Gastrocnemius medialis (tissue), 4 donors: ENCODE measurements at regions not wholly inside any gene's neighbourhood (a gene's known extent, or its start where the extent isn't known, plus 50 kb on each side); places are given as distances from the start of the nearest gene placed in this dataset.

ENCODE experiments used
- POLR2A ChIP-seq, 2 donors: fragments of 450-650 bp; IDR thresholded peaks; one replicate each; pipeline ENCODE4 v1.6.1; 2017; ENCODE audit warnings: antibody characterized with exemption in 2 of 2, mild to moderate bottlenecking in 2 of 2, moderate library complexity in 2 of 2
- TF ChIP-seq, protein P1 (sequence below), 5 experiments: fragments of 450-650 bp in 3 of 5; fragments of 200-600 bp in 2 of 5; sonication (generic) in 2 of 5; IDR thresholded peaks in 4 of 5; conservative IDR thresholded peaks in 1 of 5; 1 replicate in 4 of 5; 2 replicates in 1 of 5; pipeline ENCODE4 v1.5.1; 2016 to 2019; ENCODE audit warnings: antibody characterized with exemption in 5 of 5, mild to moderate bottlenecking in 3 of 5, moderate library complexity in 3 of 5

- TF ChIP-seq, protein P1, sequence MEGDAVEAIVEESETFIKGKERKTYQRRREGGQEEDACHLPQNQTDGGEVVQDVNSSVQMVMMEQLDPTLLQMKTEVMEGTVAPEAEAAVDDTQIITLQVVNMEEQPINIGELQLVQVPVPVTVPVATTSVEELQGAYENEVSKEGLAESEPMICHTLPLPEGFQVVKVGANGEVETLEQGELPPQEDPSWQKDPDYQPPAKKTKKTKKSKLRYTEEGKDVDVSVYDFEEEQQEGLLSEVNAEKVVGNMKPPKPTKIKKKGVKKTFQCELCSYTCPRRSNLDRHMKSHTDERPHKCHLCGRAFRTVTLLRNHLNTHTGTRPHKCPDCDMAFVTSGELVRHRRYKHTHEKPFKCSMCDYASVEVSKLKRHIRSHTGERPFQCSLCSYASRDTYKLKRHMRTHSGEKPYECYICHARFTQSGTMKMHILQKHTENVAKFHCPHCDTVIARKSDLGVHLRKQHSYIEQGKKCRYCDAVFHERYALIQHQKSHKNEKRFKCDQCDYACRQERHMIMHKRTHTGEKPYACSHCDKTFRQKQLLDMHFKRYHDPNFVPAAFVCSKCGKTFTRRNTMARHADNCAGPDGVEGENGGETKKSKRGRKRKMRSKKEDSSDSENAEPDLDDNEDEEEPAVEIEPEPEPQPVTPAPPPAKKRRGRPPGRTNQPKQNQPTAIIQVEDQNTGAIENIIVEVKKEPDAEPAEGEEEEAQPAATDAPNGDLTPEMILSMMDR (IDR thresholded peaks at IDR 0.05 in 4 of 5, conservative IDR thresholded peaks at IDR 0.05 in 1 of 5) = no peak
- TF ChIP-seq POLR2A (IDR thresholded peaks at IDR 0.05) = no peak
Measured at GRCh38 chr17:33457477-33457876, 164.4 kb upstream of the ASIC2 start.
